Spleen (tissue), 11 donors: ENCODE measurements at regions not wholly inside any gene's neighbourhood (a gene's known extent, or its start where the extent isn't known, plus 50 kb on each side); places are given as distances from the start of the nearest gene placed in this dataset.

Source experiments
- DNase-seq: peaks from one replicate; pipeline ENCODE4 v3.0.0-alpha.2; 2020
- H3K27ac ChIP-seq, 8 donors: fragments of 200-600 bp; sonication (generic) in 7 of 8; 1 replicate in 4 of 8; 2 replicates in 4 of 8; pipeline versions ENCODE4 v1.5.0 to v1.8.0; 2016 to 2021; ENCODE audit warnings: inconsistent platforms in 4 of 8, mild to moderate bottlenecking in 4 of 8, moderate library complexity in 1 of 8
- H3K27me3 ChIP-seq, 7 donors: fragments of 200-600 bp; sonication (generic) in 6 of 7; replicated peaks in 1 of 7; 1 replicate in 4 of 7; 2 replicates in 3 of 7; pipeline versions ENCODE4 v1.5.0 to v1.8.0; 2016 to 2021; ENCODE audit warnings: inconsistent platforms in 3 of 7, mild to moderate bottlenecking in 1 of 7
- H3K36me3 ChIP-seq, 6 donors: fragments of 200-600 bp; sonication (generic) in 5 of 6; 1 replicate in 4 of 6; 2 replicates in 2 of 6; pipeline versions ENCODE4 v1.5.0 to v1.8.0; 2016 to 2021; ENCODE audit warnings: inconsistent platforms in 2 of 6
- H3K4me1 ChIP-seq, 6 donors: fragments of 200-600 bp; sonication (generic) in 5 of 6; 1 replicate in 3 of 6; 2 replicates in 3 of 6; pipeline versions ENCODE4 v1.5.0 to v1.8.0; 2016 to 2021; ENCODE audit warnings: inconsistent platforms in 3 of 6
- H3K4me3 ChIP-seq, 8 donors: fragments of 200-600 bp; sonication (generic) in 7 of 8; 1 replicate in 4 of 8; 2 replicates in 4 of 8; pipeline versions ENCODE4 v1.5.0 to v1.8.0; 2016 to 2021; ENCODE audit warnings: inconsistent platforms in 4 of 8, mild to moderate bottlenecking in 4 of 8, moderate library complexity in 2 of 8
- H3K9me3 ChIP-seq, 8 donors: fragments of 200-600 bp; sonication (generic) in 7 of 8; 1 replicate in 4 of 8; 2 replicates in 4 of 8; pipeline versions ENCODE4 v1.5.0 to v1.8.0; 2016 to 2021; ENCODE audit warnings: inconsistent platforms in 4 of 8
- CTCF ChIP-seq, 11 experiments: fragments of 200-600 bp in 7 of 11; fragments of 450-650 bp in 4 of 11; sonication (generic) in 4 of 11; IDR thresholded peaks in 8 of 11; conservative IDR thresholded peaks in 3 of 11; 1 replicate in 7 of 11; 2 replicates in 4 of 11; pipeline versions ENCODE4 v1.4.0 to v1.8.0; 2016 to 2021; ENCODE audit warnings: antibody characterized with exemption in 11 of 11, inconsistent platforms in 4 of 11, mild to moderate bottlenecking in 1 of 11
- POLR2A ChIP-seq, 3 donors: fragments of 450-650 bp; IDR thresholded peaks; one replicate each; pipeline ENCODE4 v1.5.1; 2017; ENCODE audit warnings: antibody characterized with exemption in 3 of 3, mild to moderate bottlenecking in 1 of 3
- POLR2AphosphoS5 ChIP-seq, 3 donors: sonication (generic); formaldehyde crosslinking; IDR thresholded peaks; one replicate each; pipeline ENCODE4 v1.5.1; 2017; ENCODE audit warnings: antibody characterized with exemption in 3 of 3
- WGBS, 5 donors: extraction: QIAGEN DNeasy Blood & Tissue Kit in 3 of 5; methylation state at CpG; one replicate each; pipeline versions ENCODE4 v1.1.5 to v1.1.7; 2013 to 2018; 5-methylcytosine and 5-hydroxymethylcytosine counted together
- intact Hi-C: fragments of 100-400 bp; cut with DNase I; formaldehyde crosslinking; loops from one replicate; pipeline ENCODE4 v1.15.0; 2023; ENCODE audit warnings: low total_unique reads
- donor health status: healthy with polysubstance abuse.
- donor health status: DM: no; HTN: no; CAD: no; lungs with moderate emphysema.
- donor health status: DM: no; HTN: no; CAD: no.
- donor health status: Bipolar disorder and iron deficiency.
- donor health status: healthy.
- donor health status: DM: no; HTN: no; CAD: no.
- donor health status: DM: yes; HTN: yes; CAD: no.

GRCh38 chr21:28489821-28490350 lies 502.8 kb downstream of the LTN1 start:
- intact Hi-C loops, result no loop called here
- Histone ChIP-seq H3K36me3 (no peaks in the 10 kb centered on the region), H3K9me3 (no peaks in the 10 kb centered on the region), H3K27ac (no peak overlapping the region), H3K27me3 (no peaks in the 10 kb centered on the region), H3K4me3 (no peak overlapping the region), H3K4me1 (no peaks in the 10 kb centered on the region)
- TF ChIP-seq CTCF (IDR thresholded peaks at IDR 0.05 in 8 of 11, conservative IDR thresholded peaks at IDR 0.05 in 3 of 11) (no peak), POLR2A (IDR thresholded peaks at IDR 0.05) (no peak), POLR2AphosphoS5 (IDR thresholded peaks at IDR 0.05) (no peak)
- DNase-seq, result no peak
- WGBS, 5 donors, result 70 to 85% (median 81%) methylated on average over 3 of the region's 3 CpGs

GRCh38 chr21:28489162-28489561 lies 503.5 kb downstream of the LTN1 start:
- TF ChIP-seq POLR2AphosphoS5 (IDR thresholded peaks at IDR 0.05) (no peak), POLR2A (IDR thresholded peaks at IDR 0.05) (no peak), CTCF (IDR thresholded peaks at IDR 0.05 in 8 of 11, conservative IDR thresholded peaks at IDR 0.05 in 3 of 11) (no peak)
- no peak for DNase-seq
- Histone ChIP-seq H3K27ac (no peak overlapping the region), H3K4me3 (no peak overlapping the region), H3K4me1 (no peaks in the 10 kb centered on the region), H3K27me3 (no peaks in the 10 kb centered on the region), H3K9me3 (no peaks in the 10 kb centered on the region), H3K36me3 (no peaks in the 10 kb centered on the region)
- 71 to 79% (median 72%) methylated on average over 7 of the region's 7 CpGs for WGBS, 5 donors
- intact Hi-C loops, result no loop called here

GRCh38 chr21:28487455-28488070 lies 505.1 kb downstream of the LTN1 start:
- DNase-seq, result no peak
- Histone ChIP-seq H3K27ac (no peak overlapping the region), H3K4me1 (no peaks in the 10 kb centered on the region), H3K9me3 (no peaks in the 10 kb centered on the region), H3K27me3 (no peaks in the 10 kb centered on the region), H3K36me3 (no peaks in the 10 kb centered on the region), H3K4me3 (no peak overlapping the region)
- intact Hi-C loops, result no loop called here
- 75 to 85% (median 80%) methylated on average over 9 of the region's 9 CpGs for WGBS, 5 donors
- no peak for TF ChIP-seq CTCF (IDR thresholded peaks at IDR 0.05 in 8 of 11, conservative IDR thresholded peaks at IDR 0.05 in 3 of 11)
- no peak for TF ChIP-seq POLR2A (IDR thresholded peaks at IDR 0.05)
- no peak for TF ChIP-seq POLR2AphosphoS5 (IDR thresholded peaks at IDR 0.05)

- Histone ChIP-seq H3K27ac (no peak overlapping the region), H3K4me1 (no peaks in the 10 kb centered on the region), H3K9me3 (no peaks in the 10 kb centered on the region), H3K4me3 (no peak overlapping the region), H3K27me3 (no peaks in the 10 kb centered on the region), H3K36me3 (no peaks in the 10 kb centered on the region)
- DNase-seq, result no peak
- intact Hi-C loops, result no loop called here
- TF ChIP-seq POLR2AphosphoS5 (IDR thresholded peaks at IDR 0.05) (no peak), POLR2A (IDR thresholded peaks at IDR 0.05) (no peak), CTCF (IDR thresholded peaks at IDR 0.05 in 8 of 11, conservative IDR thresholded peaks at IDR 0.05 in 3 of 11) (no peak)
- 88 to 94% (median 91%) methylated on average over 4 of the region's 4 CpGs for WGBS, 5 donors
Measured at GRCh38 chr21:28485301-28486022, 507.2 kb downstream of the LTN1 start.
